NCI-H69 (cell line): ENCODE measurements at regions not wholly inside any gene's neighbourhood (a gene's known extent, or its start where the extent isn't known, plus 50 kb on each side); places are given as distances from the start of the nearest gene placed in this dataset.

ENCODE experiments used
- DNase-seq: peaks from one replicate; lab custom pipeline; 2025; lab: John Stamatoyannopoulos, UW

- DNase-seq: peak; percentile 12
Observed at GRCh38 chr5:41670854-41671479, 160.6 kb upstream of the PLCXD3 start.

GRCh38 chr5:41670216-41670615 lies 159.8 kb upstream of the PLCXD3 start:
- DNase-seq: no peak

- no peak for DNase-seq
Observed at GRCh38 chr5:41661254-41661653, 150.9 kb upstream of the PLCXD3 start.

- DNase-seq: peak; percentile 19
Observed at GRCh38 chr5:41656597-41656996, 146.2 kb upstream of the PLCXD3 start.

GRCh38 chr5:41650131-41650530 lies 139.7 kb upstream of the PLCXD3 start:
- no peak for DNase-seq

- no peak for DNase-seq
Observed at GRCh38 chr5:41649659-41650058, 139.3 kb upstream of the PLCXD3 start.

GRCh38 chr5:41648996-41649395 lies 138.6 kb upstream of the PLCXD3 start:
- peak; percentile 18 for DNase-seq

GRCh38 chr5:41641621-41642020 lies 131.2 kb upstream of the PLCXD3 start:
- DNase-seq: no peak

GRCh38 chr5:41638685-41639084 lies 128.3 kb upstream of the PLCXD3 start:
- DNase-seq: no peak

- no peak for DNase-seq
Observed at GRCh38 chr5:41637869-41638268, 127.5 kb upstream of the PLCXD3 start.

GRCh38 chr5:41637424-41637823 lies 127.0 kb upstream of the PLCXD3 start:
- no peak for DNase-seq

GRCh38 chr5:41636605-41637004 lies 126.2 kb upstream of the PLCXD3 start:
- DNase-seq: peak; percentile 15

GRCh38 chr5:41629897-41630296 lies 119.5 kb upstream of the PLCXD3 start:
- peak; percentile 15 for DNase-seq

GRCh38 chr5:41625571-41625970 lies 115.2 kb upstream of the PLCXD3 start:
- DNase-seq: no peak

GRCh38 chr5:41621420-41621819 lies 111.0 kb upstream of the PLCXD3 start:
- DNase-seq: no peak

GRCh38 chr5:41617843-41618515 lies 107.6 kb upstream of the PLCXD3 start:
- no peak for DNase-seq

GRCh38 chr5:41610386-41610785 lies 100.0 kb upstream of the PLCXD3 start:
- no peak for DNase-seq

GRCh38 chr5:41600731-41601130 lies 90.3 kb upstream of the PLCXD3 start:
- peak; percentile 7 for DNase-seq

GRCh38 chr5:41598011-41598410 lies 87.6 kb upstream of the PLCXD3 start:
- DNase-seq: no peak

GRCh38 chr5:41587668-41588067 lies 77.3 kb upstream of the PLCXD3 start:
- no peak for DNase-seq

- DNase-seq: peak; percentile 9
Observed at GRCh38 chr5:41575110-41575779, 64.8 kb upstream of the PLCXD3 start.

GRCh38 chr5:41574391-41574790 lies 64.0 kb upstream of the PLCXD3 start:
- DNase-seq: no peak
